Gastroesophageal sphincter (tissue), 4 donors: ENCODE measurements at regions not wholly inside any gene's neighbourhood (a gene's known extent, or its start where the extent isn't known, plus 50 kb on each side); places are given as distances from the start of the nearest gene placed in this dataset.
A peak's percentile ranks its signal among the peaks of the same experiment; 100 is the strongest.

Experiments
- ATAC-seq: fragments of 150-250 bp; one replicate; pipeline ENCODE4 v1.9.1; 2016; ENCODE audit warnings: mild to moderate bottlenecking, moderate library complexity
- H3K27ac ChIP-seq, 4 donors: fragments of 200-600 bp; sonication (generic) in 3 of 4; 1 replicate in 3 of 4; 2 replicates in 1 of 4; pipeline ENCODE4 v1.5.1; 2016 to 2019
- H3K27me3 ChIP-seq: fragments of 200-600 bp; sonication (generic); one replicate; pipeline ENCODE4 v1.5.1; 2019
- H3K36me3 ChIP-seq, 2 donors: fragments of 200-600 bp; sonication (generic); one replicate each; pipeline ENCODE4 v1.5.1; 2019; ENCODE audit warnings: control low read depth in 1 of 2
- H3K4me1 ChIP-seq, 3 donors: fragments of 200-600 bp; sonication (generic); 1 replicate in 2 of 3; 2 replicates in 1 of 3; pipeline ENCODE4 v1.5.1; 2016 to 2019; ENCODE audit warnings: control low read depth in 2 of 3
- H3K4me3 ChIP-seq, 2 donors: fragments of 200-600 bp; sonication (generic); one replicate each; pipeline ENCODE4 v1.5.1; 2019; ENCODE audit warnings: mild to moderate bottlenecking in 1 of 2, moderate library complexity in 1 of 2
- H3K9me3 ChIP-seq, 3 donors: fragments of 200-600 bp; sonication (generic); one replicate each; pipeline ENCODE4 v1.5.1; 2017 to 2019; ENCODE audit warnings: control low read depth in 2 of 3
- EP300 ChIP-seq: sonication (generic); formaldehyde crosslinking; IDR thresholded peaks from one replicate; pipeline ENCODE4 v1.6.1; 2017; ENCODE audit warnings: antibody characterized with exemption, mild to moderate bottlenecking
- POLR2A ChIP-seq, 2 donors: fragments of 450-650 bp; IDR thresholded peaks; one replicate each; pipeline ENCODE4 v1.6.1; 2017; ENCODE audit warnings: antibody characterized with exemption in 2 of 2, mild to moderate bottlenecking in 2 of 2, moderate library complexity in 1 of 2
- POLR2AphosphoS5 ChIP-seq: sonication (generic); formaldehyde crosslinking; IDR thresholded peaks from one replicate; pipeline ENCODE4 v1.6.1; 2017; ENCODE audit warnings: antibody characterized with exemption
- WGBS, 2 donors: methylation state at CpG; one replicate each; pipeline ENCODE4 v1.1.5; 2018; ENCODE audit warnings: low coverage in 1 of 2; 5-methylcytosine and 5-hydroxymethylcytosine counted together
- TF ChIP-seq, protein P1 (sequence below), 4 experiments: fragments of 200-600 bp in 2 of 4; fragments of 450-650 bp in 2 of 4; sonication (generic) in 1 of 4; IDR thresholded peaks; one replicate each; pipeline ENCODE4 v1.5.1; 2017 to 2019; ENCODE audit warnings: antibody characterized with exemption in 4 of 4, mild to moderate bottlenecking in 2 of 4, moderate library complexity in 2 of 4

DNA sequence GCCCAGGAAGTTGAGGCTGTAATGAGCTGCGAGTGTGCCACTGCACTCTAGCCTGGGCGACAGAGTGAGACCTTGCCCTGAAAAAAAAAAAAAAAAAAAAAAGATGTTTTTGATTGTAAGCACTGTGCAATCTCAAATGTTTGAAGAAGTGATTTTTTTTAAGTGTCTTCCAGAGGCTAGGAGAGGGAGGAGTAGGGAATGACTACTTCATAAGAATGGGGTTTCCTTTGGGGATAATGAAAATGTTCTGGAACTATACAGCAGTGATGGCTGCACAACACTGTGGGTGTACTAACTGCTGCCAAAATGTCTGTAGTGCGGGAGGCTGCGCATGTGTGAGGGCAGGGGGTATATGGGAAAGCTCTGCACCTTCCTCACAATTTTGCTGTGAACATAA is 83.7 kb downstream of the MCFD2 start:
- no peak for ATAC-seq
- 100% methylated on average over 4 of the region's 4 CpGs; no CpG with 5 or more reads in 1 of the 2 donors for WGBS, 2 donors
- Histone ChIP-seq H3K36me3 (no peaks in the 10 kb centered on the region), H3K4me3 (no peak overlapping the region), H3K27me3 (no peaks in the 10 kb centered on the region), H3K4me1 (peaks cover 0 to 18% (median 0%) of the 10 kb centered on the region in 3 donors), H3K27ac (no peak overlapping the region), H3K9me3 (no peaks in the 10 kb centered on the region)
- TF ChIP-seq POLR2AphosphoS5 (no peak), POLR2A (IDR thresholded peaks at IDR 0.05) (no peak), EP300 (no peak)
- TF ChIP-seq, protein P1, sequence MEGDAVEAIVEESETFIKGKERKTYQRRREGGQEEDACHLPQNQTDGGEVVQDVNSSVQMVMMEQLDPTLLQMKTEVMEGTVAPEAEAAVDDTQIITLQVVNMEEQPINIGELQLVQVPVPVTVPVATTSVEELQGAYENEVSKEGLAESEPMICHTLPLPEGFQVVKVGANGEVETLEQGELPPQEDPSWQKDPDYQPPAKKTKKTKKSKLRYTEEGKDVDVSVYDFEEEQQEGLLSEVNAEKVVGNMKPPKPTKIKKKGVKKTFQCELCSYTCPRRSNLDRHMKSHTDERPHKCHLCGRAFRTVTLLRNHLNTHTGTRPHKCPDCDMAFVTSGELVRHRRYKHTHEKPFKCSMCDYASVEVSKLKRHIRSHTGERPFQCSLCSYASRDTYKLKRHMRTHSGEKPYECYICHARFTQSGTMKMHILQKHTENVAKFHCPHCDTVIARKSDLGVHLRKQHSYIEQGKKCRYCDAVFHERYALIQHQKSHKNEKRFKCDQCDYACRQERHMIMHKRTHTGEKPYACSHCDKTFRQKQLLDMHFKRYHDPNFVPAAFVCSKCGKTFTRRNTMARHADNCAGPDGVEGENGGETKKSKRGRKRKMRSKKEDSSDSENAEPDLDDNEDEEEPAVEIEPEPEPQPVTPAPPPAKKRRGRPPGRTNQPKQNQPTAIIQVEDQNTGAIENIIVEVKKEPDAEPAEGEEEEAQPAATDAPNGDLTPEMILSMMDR (IDR thresholded peaks at IDR 0.05) = no peak

DNA sequence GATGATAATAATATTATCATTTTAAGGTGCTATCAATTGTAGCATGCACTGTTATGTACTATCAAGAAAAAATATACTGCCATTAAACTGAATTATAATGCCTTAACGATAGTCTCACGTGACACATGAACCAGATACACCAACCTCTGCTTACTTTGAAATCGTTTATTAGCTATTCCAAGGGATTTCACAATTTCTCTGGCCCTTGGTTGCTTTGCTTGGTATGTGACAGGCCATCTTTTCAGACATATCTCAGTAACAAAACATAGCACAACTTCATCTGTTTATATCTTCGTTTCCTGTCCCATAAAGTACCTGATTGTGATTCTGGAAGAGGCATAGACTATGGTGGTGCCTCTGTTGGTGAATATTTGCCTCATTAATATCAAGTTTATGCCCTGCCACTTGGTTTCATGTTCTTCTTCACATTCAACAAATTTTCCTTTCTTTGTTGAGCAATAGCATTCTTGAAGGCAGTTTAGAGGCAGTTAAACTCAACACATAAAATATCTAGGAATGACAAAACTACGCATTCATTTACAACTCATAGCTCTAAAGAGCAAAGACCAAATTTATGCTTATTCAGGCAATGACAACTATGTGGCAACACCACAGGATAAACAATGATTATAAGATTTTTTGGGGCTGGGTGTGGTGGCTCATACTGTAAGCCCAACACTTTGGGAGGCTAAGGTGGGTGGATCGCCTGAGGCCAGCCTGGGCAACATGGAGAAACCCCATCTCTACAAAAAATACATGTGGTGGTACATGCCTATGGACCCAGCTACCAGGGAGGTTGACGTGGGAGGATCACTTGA is 84.3 kb downstream of the MCFD2 start:
- H3K9me3 ChIP-seq = no peaks in the 10 kb centered on the region
- no peak overlapping the region for H3K4me3 ChIP-seq
- WGBS, 2 donors = 74 to 84% methylated on average over 5 to 6 of the region's 7 CpGs
- TF ChIP-seq EP300 (no peak), POLR2A (IDR thresholded peaks at IDR 0.05) (no peak), POLR2AphosphoS5 (no peak)
- TF ChIP-seq, protein P1 (IDR thresholded peaks at IDR 0.05) = no peak
- H3K36me3 ChIP-seq = no peaks in the 10 kb centered on the region
- peak; percentile 54 for ATAC-seq
- H3K27me3 ChIP-seq = no peaks in the 10 kb centered on the region
- H3K27ac ChIP-seq = peak overlapping the region in 3 of 4 donors; percentile 16 to 31 (median 26)
- peaks cover 0 to 12% (median 0%) of the 10 kb centered on the region in 3 donors for H3K4me1 ChIP-seq

DNA sequence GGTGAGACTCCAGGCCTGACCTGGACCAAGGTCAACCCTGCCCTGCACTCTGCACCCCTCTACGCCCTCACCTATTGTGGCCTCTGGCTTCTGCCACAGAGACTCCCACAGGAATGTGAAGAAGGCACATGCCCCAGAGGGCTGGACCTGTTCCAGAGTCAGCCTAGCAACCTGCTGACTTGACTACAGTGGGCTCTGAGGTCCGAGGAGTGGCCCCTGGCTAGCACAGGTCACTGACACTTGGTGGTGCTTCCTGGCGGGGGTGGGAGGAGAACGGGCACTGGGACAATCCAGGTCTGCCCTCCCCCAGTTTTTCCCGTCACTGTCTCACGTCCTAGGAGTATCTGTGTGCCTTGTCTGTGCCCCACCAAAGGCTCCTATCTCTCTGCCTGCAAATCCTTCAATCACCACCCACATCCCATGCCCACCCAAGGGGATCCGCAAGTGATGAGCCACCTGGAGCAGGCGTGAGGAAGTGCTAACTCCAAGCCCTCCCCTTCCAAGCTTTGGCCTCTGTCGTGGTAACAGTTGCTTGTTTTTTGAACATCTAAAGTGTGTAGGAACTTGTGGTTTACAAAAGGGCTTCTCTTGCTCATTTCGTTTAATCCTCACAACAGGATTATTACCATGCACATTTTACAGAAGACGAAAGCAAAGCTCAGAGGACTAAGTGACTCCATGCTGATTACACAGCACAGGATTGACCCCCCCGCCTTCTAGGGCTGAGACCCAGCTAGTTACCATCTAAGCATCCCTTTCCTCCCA is 86.2 kb downstream of the MCFD2 start:
- Histone ChIP-seq H3K27ac (no peak overlapping the region), H3K9me3 (no peaks in the 10 kb centered on the region), H3K36me3 (no peaks in the 10 kb centered on the region), H3K4me1 (peaks cover 0 to 6% (median 0%) of the 10 kb centered on the region in 3 donors), H3K27me3 (no peaks in the 10 kb centered on the region), H3K4me3 (no peak overlapping the region)
- no peak for ATAC-seq
- TF ChIP-seq, protein P1 (IDR thresholded peaks at IDR 0.05) = no peak
- no peak for TF ChIP-seq POLR2A (IDR thresholded peaks at IDR 0.05)
- no peak for TF ChIP-seq EP300
- no peak for TF ChIP-seq POLR2AphosphoS5
- WGBS, 2 donors = 74 to 81% methylated on average over 8 to 9 of the region's 12 CpGs

DNA sequence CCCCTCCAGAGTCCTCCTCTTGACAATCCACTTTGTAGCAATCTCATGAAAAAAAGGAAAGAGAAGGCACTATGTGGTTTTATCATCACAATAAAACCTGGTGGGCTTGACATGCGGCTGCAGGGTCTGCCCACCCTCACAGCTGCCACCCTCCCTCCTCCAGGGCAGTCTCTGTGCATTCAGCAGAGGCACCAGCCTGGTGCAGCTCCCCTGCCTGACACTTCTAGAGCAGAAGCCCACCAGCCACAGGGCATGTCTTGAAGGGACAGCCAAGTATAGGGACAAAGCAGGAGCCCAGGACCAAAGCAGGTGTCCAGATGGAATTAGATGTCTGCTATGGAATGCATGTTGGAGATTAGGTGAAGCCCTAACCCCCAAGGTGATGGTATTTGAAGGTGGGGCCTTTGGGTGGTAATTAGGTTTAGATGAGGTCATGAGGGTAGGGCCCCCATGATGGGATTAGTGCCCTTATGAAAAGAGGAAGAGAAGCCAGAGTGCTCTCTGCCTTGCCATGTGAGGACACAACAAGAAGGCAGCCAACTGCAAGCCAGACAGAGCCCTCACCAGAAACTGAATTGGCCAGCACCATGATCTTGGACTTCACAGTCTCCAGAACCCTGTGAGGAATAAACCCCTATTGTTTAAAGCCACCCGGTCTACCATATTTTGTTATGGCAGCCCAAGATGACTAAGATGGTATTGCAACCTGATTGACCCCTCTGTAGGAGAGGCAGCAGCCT is 86.9 kb downstream of the MCFD2 start:
- H3K4me1 ChIP-seq = peaks cover 0 to 6% (median 0%) of the 10 kb centered on the region in 3 donors
- no peaks in the 10 kb centered on the region for H3K9me3 ChIP-seq
- H3K36me3 ChIP-seq = no peaks in the 10 kb centered on the region
- H3K27me3 ChIP-seq = no peaks in the 10 kb centered on the region
- no peak overlapping the region for H3K27ac ChIP-seq
- 100% methylated on average over 1 of the region's 2 CpGs for whole genome bisulfite sequencing, 2 donors
- H3K4me3 ChIP-seq = no peak overlapping the region
- no peak for ATAC-seq
- no peak for TF ChIP-seq EP300
- TF ChIP-seq POLR2A (IDR thresholded peaks at IDR 0.05) = no peak
- no peak for TF ChIP-seq POLR2AphosphoS5
- TF ChIP-seq, protein P1 (IDR thresholded peaks at IDR 0.05) = no peak
